GM12878 (cell line): ENCODE measurements at regions not wholly inside any gene's neighbourhood (a gene's known extent, or its start where the extent isn't known, plus 50 kb on each side); places are given as distances from the start of the nearest gene placed in this dataset.

ENCODE experiments used
- EGR1 ChIP-seq, 2 experiments: IDR thresholded peaks; 1 replicate in 1 of 2; 2 replicates in 1 of 2; pipeline ENCODE4 v1.6.1; 2011 to 2012; ENCODE audit warnings: low read depth in 2 of 2, low read length in 2 of 2, borderline replicate concordance in 1 of 2, mild to moderate bottlenecking in 1 of 2, moderate library complexity in 1 of 2
- HDAC6 ChIP-seq: fragments of 200-600 bp; sonication (generic); IDR thresholded peaks from one replicate; pipeline ENCODE4 v1.8.0; 2017; ENCODE audit warnings: antibody characterized with exemption; ENCODE audit not compliant: unreplicated experiment
- MEF2A ChIP-seq: IDR thresholded peaks from 2 replicates; pipeline ENCODE4 v1.6.1; 2011; ENCODE audit warnings: low read depth, mild to moderate bottlenecking, low read length, moderate library complexity; ENCODE audit not compliant: insufficient read depth
- MYC ChIP-seq: IDR thresholded peaks from 2 replicates; pipeline ENCODE4 v1.6.1; 2011; ENCODE audit warnings: mild to moderate bottlenecking, low read length, moderate library complexity, inconsistent platforms; ENCODE audit not compliant: insufficient read depth, insufficient replicate concordance, insufficient read length, severe bottlenecking
- POLR2AphosphoS5 ChIP-seq: IDR thresholded peaks from 2 replicates; pipeline ENCODE4 v1.6.1; 2011; ENCODE audit warnings: mild to moderate bottlenecking, low read length, inconsistent platforms
- POU2F2 ChIP-seq: IDR thresholded peaks from 3 replicates; pipeline ENCODE4 v1.6.1; 2011; ENCODE audit warnings: low read depth, mild to moderate bottlenecking, low read length, borderline replicate concordance
- SMC3 ChIP-seq: IDR thresholded peaks from 2 replicates; pipeline ENCODE4 v1.6.1; 2011; ENCODE audit warnings: low read length, improper control_type of control experiment, borderline replicate concordance
- SRF ChIP-seq, 2 experiments: IDR thresholded peaks; 2 replicates each; pipeline ENCODE4 v1.6.1; 2011; ENCODE audit warnings: low read depth in 2 of 2, low read length in 2 of 2, mild to moderate bottlenecking in 1 of 2, moderate library complexity in 1 of 2
- TCF12 ChIP-seq: IDR thresholded peaks from 2 replicates; pipeline ENCODE4 v1.6.1; 2011; ENCODE audit warnings: low read depth, mild to moderate bottlenecking, low read length
- ZNF207 ChIP-seq: fragments of 450-650 bp; IDR thresholded peaks from 2 replicates; pipeline ENCODE4 v1.6.1; 2014; ENCODE audit warnings: antibody characterized with exemption, mild to moderate bottlenecking, borderline replicate concordance
- TF ChIP-seq, protein P1 (sequence below), 3 experiments: IDR thresholded peaks in 2 of 3; conservative IDR thresholded peaks in 1 of 3; 2 replicates each; pipeline ENCODE4 v1.5.1; 2011; ENCODE audit warnings: low read depth in 3 of 3, low read length in 3 of 3, mild to moderate bottlenecking in 3 of 3, control low read depth in 2 of 3, moderate library complexity in 2 of 3, inconsistent platforms in 1 of 3, mixed read lengths in 1 of 3; ENCODE audit not compliant: control insufficient read depth in 2 of 3, insufficient read depth in 1 of 3; ENCODE audit errors: extremely low read depth in 1 of 3
- TF ChIP-seq, protein P2 (sequence below): IDR thresholded peaks from 2 replicates; pipeline ENCODE4 v1.6.1; 2012; ENCODE audit warnings: low read depth, low read length, improper control_type of control experiment
- TF ChIP-seq, protein P3 (sequence below): IDR thresholded peaks from 2 replicates; pipeline ENCODE4 v1.6.1; 2012; ENCODE audit warnings: low read depth, low read length, improper control_type of control experiment

DNA sequence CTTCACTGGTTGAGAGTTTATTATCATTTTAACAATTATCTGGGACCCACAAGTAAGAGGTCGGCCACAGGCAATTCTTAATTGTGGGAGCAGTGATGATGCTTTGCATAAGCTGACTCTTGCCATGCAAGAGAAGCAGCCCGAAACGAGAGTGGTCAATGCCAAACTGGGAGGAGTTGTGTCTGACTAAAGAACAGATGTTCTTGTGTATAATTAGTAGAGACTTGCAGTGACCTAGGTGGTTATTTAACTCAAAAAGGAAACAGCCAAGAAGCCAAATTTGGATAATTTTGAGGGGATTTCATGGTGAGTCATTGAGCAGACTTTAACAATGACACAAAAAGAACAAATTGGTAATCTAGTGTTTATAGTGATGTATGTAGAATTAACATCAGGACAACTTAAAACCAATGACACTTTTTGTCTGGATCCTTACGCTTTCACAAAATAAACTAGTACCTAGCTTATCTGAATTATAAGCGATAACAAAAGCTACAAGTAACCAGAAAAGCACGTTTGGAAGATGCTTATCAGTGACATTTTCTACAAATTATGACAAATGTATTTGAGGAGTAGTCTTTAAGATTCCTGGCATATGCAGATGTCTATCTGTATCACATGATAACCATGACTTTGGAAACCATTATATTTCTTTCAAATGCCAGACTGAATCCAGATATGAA, 184.7 kb upstream of the DLGAP1 start:
- TF ChIP-seq ZNF207 (no peak), SMC3 (no peak; the same call in 1 of the 2 replicates), MEF2A (peak; percentile 88), MYC (no peak), POLR2AphosphoS5 (no peak), POU2F2 (peak; percentile 96; the same call in 2 of the 3 replicates), EGR1 (IDR thresholded peaks at IDR 0.05; ENCODE audit: borderline replicate concordance in 1 of 2, low read depth in 2 of 2, low read length in 2 of 2) (no peak), SRF (IDR thresholded peaks at IDR 0.05; ENCODE audit: low read depth in 2 of 2, low read length in 2 of 2) (no peak), HDAC6 (no peak), TCF12 (peak; percentile 84)
- TF ChIP-seq, protein P1, sequence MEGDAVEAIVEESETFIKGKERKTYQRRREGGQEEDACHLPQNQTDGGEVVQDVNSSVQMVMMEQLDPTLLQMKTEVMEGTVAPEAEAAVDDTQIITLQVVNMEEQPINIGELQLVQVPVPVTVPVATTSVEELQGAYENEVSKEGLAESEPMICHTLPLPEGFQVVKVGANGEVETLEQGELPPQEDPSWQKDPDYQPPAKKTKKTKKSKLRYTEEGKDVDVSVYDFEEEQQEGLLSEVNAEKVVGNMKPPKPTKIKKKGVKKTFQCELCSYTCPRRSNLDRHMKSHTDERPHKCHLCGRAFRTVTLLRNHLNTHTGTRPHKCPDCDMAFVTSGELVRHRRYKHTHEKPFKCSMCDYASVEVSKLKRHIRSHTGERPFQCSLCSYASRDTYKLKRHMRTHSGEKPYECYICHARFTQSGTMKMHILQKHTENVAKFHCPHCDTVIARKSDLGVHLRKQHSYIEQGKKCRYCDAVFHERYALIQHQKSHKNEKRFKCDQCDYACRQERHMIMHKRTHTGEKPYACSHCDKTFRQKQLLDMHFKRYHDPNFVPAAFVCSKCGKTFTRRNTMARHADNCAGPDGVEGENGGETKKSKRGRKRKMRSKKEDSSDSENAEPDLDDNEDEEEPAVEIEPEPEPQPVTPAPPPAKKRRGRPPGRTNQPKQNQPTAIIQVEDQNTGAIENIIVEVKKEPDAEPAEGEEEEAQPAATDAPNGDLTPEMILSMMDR (IDR thresholded peaks at IDR 0.05 in 2 of 3, conservative IDR thresholded peaks at IDR 0.05 in 1 of 3; ENCODE audit: control insufficient read depth in 2 of 3, extremely low read depth in 1 of 3, insufficient read depth in 1 of 3, low read depth in 3 of 3, low read length in 3 of 3), result no peak
- TF ChIP-seq, protein P2, sequence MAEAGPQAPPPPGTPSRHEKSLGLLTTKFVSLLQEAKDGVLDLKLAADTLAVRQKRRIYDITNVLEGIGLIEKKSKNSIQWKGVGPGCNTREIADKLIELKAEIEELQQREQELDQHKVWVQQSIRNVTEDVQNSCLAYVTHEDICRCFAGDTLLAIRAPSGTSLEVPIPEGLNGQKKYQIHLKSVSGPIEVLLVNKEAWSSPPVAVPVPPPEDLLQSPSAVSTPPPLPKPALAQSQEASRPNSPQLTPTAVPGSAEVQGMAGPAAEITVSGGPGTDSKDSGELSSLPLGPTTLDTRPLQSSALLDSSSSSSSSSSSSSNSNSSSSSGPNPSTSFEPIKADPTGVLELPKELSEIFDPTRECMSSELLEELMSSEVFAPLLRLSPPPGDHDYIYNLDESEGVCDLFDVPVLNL, result no peak
- TF ChIP-seq, protein P3, sequence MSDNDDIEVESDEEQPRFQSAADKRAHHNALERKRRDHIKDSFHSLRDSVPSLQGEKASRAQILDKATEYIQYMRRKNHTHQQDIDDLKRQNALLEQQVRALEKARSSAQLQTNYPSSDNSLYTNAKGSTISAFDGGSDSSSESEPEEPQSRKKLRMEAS, result no peak
